ENCODE measurements at regions not wholly inside any gene's neighbourhood (a gene's known extent, or its start where the extent isn't known, plus 50 kb on each side); places are given as distances from the start of the nearest gene placed in this dataset.

- no peaks in the 10 kb centered on the region for H3K9me2 ChIP-seq (ENCODE audit: insufficient read depth)
- POLR2A ChIA-PET: no interaction called here
- no TSS peak for BruUV-seq (replicated peaks)
Measured at GRCh38 chr4:166335256-166335938, 462.4 kb downstream of the TLL1 start.

More at GRCh38 chr4:166335256-166335938, 462.4 kb downstream of the TLL1 start:
- no peak overlapping the region for H2AFZ ChIP-seq (ENCODE audit: low read depth, low read length, poor library complexity, severe bottlenecking)
- RAD21 ChIA-PET (ENCODE audit: low non-redundant PET in 1 of 2, low total read pairs in 2 of 2, uncharacterized antibody in 2 of 2, unreplicated experiment in 2 of 2): no interaction called here
- no peaks in the 10 kb centered on the region for H4K20me1 ChIP-seq (ENCODE audit: insufficient read depth)
- no peak for TF ChIP-seq CBX3 (IDR thresholded peaks at IDR 0.05; ENCODE audit: low read depth)
- TF ChIP-seq SIN3A (IDR thresholded peaks at IDR 0.05; ENCODE audit: low read depth): no peak
- no peak for TF ChIP-seq RAD21 (IDR thresholded peaks at IDR 0.05; ENCODE audit: low read depth)
- no peak for TF ChIP-seq SP1 (IDR thresholded peaks at IDR 0.05; ENCODE audit: low read depth)
- no peak for TF ChIP-seq JUND (IDR thresholded peaks at IDR 0.05)
- no peak for TF ChIP-seq ELF1 (IDR thresholded peaks at IDR 0.05; ENCODE audit: borderline replicate concordance, low read depth)
- TF ChIP-seq CTCF (IDR thresholded peaks at IDR 0.05 in 2 of 3, conservative IDR thresholded peaks at IDR 0.05 in 1 of 3; ENCODE audit: borderline replicate concordance in 1 of 3, insufficient read depth in 1 of 3, low read depth in 2 of 3, low read length in 2 of 3): no peak
- no peak for TF ChIP-seq EGR1 (IDR thresholded peaks at IDR 0.05; ENCODE audit: low read depth)
- TF ChIP-seq TCF7L2 (IDR thresholded peaks at IDR 0.05; ENCODE audit: borderline replicate concordance, extremely low read depth, insufficient read depth, insufficient read length): no peak
- TF ChIP-seq ZFX (IDR thresholded peaks at IDR 0.05): no peak
- H3K4me1 ChIP-seq (ENCODE audit: control insufficient read depth in 1 of 2, insufficient read depth in 2 of 2, low read length in 2 of 2): no peaks in the 10 kb centered on the region
- no peak overlapping the region for H3K4me3 ChIP-seq (replicated peaks in 1 of 2; ENCODE audit: low read depth in 1 of 2, low read length in 2 of 2)
- no peak overlapping the region for H3K4me2 ChIP-seq (ENCODE audit: low read length)
- DNase-seq (ENCODE audit: low read depth, low spot score) (no peak), ATAC-seq (no peak)
- H3K9ac ChIP-seq (ENCODE audit: low read length): no peak overlapping the region
- H3K9me3 ChIP-seq (ENCODE audit: control insufficient read depth in 1 of 2, insufficient read depth in 1 of 2, low read depth in 1 of 2, low read length in 2 of 2): no peaks in the 10 kb centered on the region
- intact Hi-C loops (cut with micrococcal nuclease): no loop called here
- no peaks in the 10 kb centered on the region for H3K79me2 ChIP-seq (ENCODE audit: insufficient read depth, low read length)
- no peak overlapping the region for H3K27ac ChIP-seq (ENCODE audit: low read depth, low read length)
- no peaks in the 10 kb centered on the region for H3K36me3 ChIP-seq (ENCODE audit: control insufficient read depth in 1 of 2, insufficient read depth in 2 of 2, low read length in 2 of 2)
- H3K27me3 ChIP-seq (ENCODE audit: insufficient read depth, low read length): no peaks in the 10 kb centered on the region
- CTCF ChIA-PET: no interaction called here

All from HCT116 (cell line).